BLaER1 treated with 17β-estradiol and CSF1 and Interleukin-3, amounts not matched to agents 10 nM and 100 nM (cell line): ENCODE measurements at regions not wholly inside any gene's neighbourhood (a gene's known extent, or its start where the extent isn't known, plus 50 kb on each side); places are given as distances from the start of the nearest gene placed in this dataset.

Experiments used
- H3K27ac ChIP-seq, 11 experiments: shearing (Covaris generic); formaldehyde crosslinking; 2 replicates each; pipeline ENCODE4 v1.8.1; 2022
- H3K27me3 ChIP-seq, 11 experiments: shearing (Covaris generic); formaldehyde crosslinking; 2 replicates each; pipeline ENCODE4 v1.8.1; 2022
- H3K36me3 ChIP-seq, 11 experiments: shearing (Covaris generic); formaldehyde crosslinking; 2 replicates each; pipeline ENCODE4 v1.8.1; 2022
- H3K4me1 ChIP-seq, 10 experiments: shearing (Covaris generic); formaldehyde crosslinking; 2 replicates each; pipeline ENCODE4 v1.8.1; 2022
- H3K4me2 ChIP-seq, 11 experiments: shearing (Covaris generic); formaldehyde crosslinking; 2 replicates each; pipeline ENCODE4 v1.8.1; 2022
- H3K4me3 ChIP-seq, 10 experiments: shearing (Covaris generic); formaldehyde crosslinking; 2 replicates each; pipeline ENCODE4 v1.8.1; 2022
- H3K9ac ChIP-seq, 11 experiments: shearing (Covaris generic); formaldehyde crosslinking; 2 replicates each; pipeline ENCODE4 v1.8.1; 2022
- H3K9me3 ChIP-seq, 11 experiments: shearing (Covaris generic); formaldehyde crosslinking; replicated peaks in 1 of 11; 2 replicates each; pipeline ENCODE4 v1.8.1; 2022
- H4K20me1 ChIP-seq, 11 experiments: shearing (Covaris generic); formaldehyde crosslinking; 2 replicates each; pipeline ENCODE4 v1.8.1; 2022
- Cebpa-rat ChIP-seq, 11 experiments: shearing (Covaris generic); IDR thresholded peaks; 2 replicates each; pipeline ENCODE4 v1.8.1; 2022

DNA sequence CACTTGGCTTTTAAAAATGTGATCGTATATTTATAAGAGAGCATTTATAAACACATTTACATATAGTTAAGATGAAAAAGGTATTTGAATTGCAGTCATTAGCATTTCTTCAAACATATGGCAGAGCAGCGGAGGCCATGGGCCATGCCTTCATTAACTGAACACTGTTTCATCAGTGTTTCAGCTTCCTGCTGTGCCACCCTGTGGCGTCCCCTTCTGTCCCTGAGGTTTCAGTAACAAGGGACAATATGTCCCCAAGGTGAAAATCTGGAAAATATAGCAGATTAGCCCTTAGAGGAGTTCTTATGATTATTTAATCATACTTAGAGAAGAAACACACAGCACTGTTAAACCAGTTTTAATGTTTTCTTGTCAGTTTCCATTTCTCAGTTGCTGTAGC is 577.8 kb downstream of the ETV1 start:
- H3K27ac ChIP-seq = no peak overlapping the region
- no peak for TF ChIP-seq Cebpa-rat (IDR thresholded peaks at IDR 0.05)
- no peak overlapping the region for H3K4me2 ChIP-seq
- H4K20me1 ChIP-seq = no peaks in the 10 kb centered on the region
- no peak overlapping the region for H3K4me3 ChIP-seq
- no peak overlapping the region for H3K9ac ChIP-seq
- H3K27me3 ChIP-seq = no peaks in the 10 kb centered on the region
- H3K36me3 ChIP-seq = no peaks in the 10 kb centered on the region
- H3K4me1 ChIP-seq = peaks cover 0 to 5% (median 0%) of the 10 kb centered on the region in 10 experiments; a peak in 3 of 20 replicates
- no peaks in the 10 kb centered on the region for H3K9me3 ChIP-seq

DNA sequence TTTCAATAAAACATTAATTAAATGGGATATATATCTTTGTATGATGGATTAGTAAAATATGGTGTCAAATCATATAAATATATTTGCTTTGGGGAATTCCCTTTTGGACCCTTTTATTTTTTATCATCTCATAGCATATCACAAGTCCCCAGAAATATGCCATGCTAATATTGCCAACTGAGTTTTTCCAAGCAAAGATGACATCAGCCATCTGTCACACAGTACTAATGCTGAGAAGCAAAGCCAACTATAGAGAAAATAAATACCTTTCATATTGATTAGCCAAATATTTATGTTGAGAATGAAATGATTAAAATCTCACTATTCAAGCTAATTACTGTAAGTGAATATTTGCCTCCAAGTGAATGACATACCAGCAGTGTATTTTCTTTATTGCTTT is 575.3 kb downstream of the ETV1 start:
- Histone ChIP-seq H3K4me1 (peaks cover 0 to 5% (median 0%) of the 10 kb centered on the region in 10 experiments; a peak in 3 of 20 replicates), H3K9ac (no peak overlapping the region), H3K27me3 (no peaks in the 10 kb centered on the region), H3K4me3 (no peak overlapping the region), H3K4me2 (no peak overlapping the region), H3K9me3 (peaks cover 0 to 12% (median 0%) of the 10 kb centered on the region in 11 experiments; a peak in 7 of 22 replicates), H3K36me3 (no peaks in the 10 kb centered on the region), H3K27ac (no peak overlapping the region), H4K20me1 (no peaks in the 10 kb centered on the region)
- no peak for TF ChIP-seq Cebpa-rat (IDR thresholded peaks at IDR 0.05)

DNA sequence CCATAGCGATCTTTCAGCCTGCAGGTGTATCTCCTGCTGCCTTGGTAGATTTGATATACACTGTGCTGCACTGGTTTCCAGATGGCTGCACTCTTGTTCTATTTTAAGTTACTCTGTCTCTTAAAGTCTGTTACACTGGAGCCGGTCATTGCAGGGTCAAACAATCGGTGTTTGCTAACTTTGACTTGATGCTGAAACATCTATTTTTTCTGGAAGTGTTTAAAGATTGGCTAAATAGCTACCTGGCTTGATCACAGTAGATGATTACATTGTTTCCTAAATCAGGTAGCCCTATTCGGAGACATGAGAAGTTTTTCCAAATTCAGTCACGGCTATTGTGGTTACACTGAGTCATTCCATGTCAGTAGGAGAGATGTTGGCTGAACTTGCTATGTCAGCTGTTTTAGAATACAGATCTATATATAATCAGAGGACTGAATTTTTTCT is 574.8 kb downstream of the ETV1 start:
- H4K20me1 ChIP-seq = no peaks in the 10 kb centered on the region
- 0 out of 22 replicates have a peak overlapping the region, but pooled peaks of 2 of the 11 experiments have one; percentile 7 to 13 for H3K4me2 ChIP-seq
- no peak overlapping the region for H3K4me3 ChIP-seq
- H3K36me3 ChIP-seq = no peaks in the 10 kb centered on the region
- no peak overlapping the region for H3K9ac ChIP-seq
- peaks cover 0 to 15% (median 3%) of the 10 kb centered on the region in 11 experiments; a peak in 9 of 22 replicates for H3K9me3 ChIP-seq
- no peaks in the 10 kb centered on the region for H3K27me3 ChIP-seq
- peaks cover 0 to 5% (median 0%) of the 10 kb centered on the region in 10 experiments; a peak in 3 of 20 replicates for H3K4me1 ChIP-seq
- no peak overlapping the region for H3K27ac ChIP-seq
- no peak for TF ChIP-seq Cebpa-rat (IDR thresholded peaks at IDR 0.05)

DNA sequence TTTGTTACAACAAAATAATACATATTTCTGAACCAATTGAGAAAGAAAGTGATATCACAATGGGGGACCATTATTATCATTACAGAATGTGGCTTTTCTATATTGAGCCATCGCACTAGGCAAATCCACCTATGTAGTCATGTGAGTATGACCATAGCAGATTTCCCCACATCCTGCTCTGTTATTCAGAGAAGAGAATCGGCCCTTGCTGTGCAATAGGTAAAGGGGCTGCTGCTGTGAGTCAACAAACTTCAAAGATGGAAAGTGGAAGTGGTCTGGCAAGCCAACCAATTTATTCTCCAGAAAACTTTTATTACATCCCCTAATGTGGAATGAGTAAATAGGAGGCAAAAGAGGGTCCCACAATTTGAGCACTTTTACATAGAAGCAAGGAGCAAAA is 573.4 kb downstream of the ETV1 start:
- no peak for TF ChIP-seq Cebpa-rat (IDR thresholded peaks at IDR 0.05)
- Histone ChIP-seq H3K36me3 (no peaks in the 10 kb centered on the region), H3K4me1 (peaks cover 0 to 5% (median 0%) of the 10 kb centered on the region in 10 experiments; a peak in 3 of 20 replicates), H3K9me3 (peaks cover 0 to 17% (median 5%) of the 10 kb centered on the region in 11 experiments; a peak in 9 of 22 replicates), H4K20me1 (no peaks in the 10 kb centered on the region), H3K4me3 (no peak overlapping the region), H3K27ac (no peak overlapping the region), H3K9ac (no peak overlapping the region), H3K27me3 (no peaks in the 10 kb centered on the region), H3K4me2 (no peak overlapping the region)

GRCh38 chr7:13416544-13416943 is 572.9 kb downstream of the ETV1 start:
- Histone ChIP-seq H3K9ac (no peak overlapping the region), H4K20me1 (no peaks in the 10 kb centered on the region), H3K27me3 (no peaks in the 10 kb centered on the region), H3K4me1 (peaks cover 0 to 5% (median 0%) of the 10 kb centered on the region in 10 experiments; a peak in 3 of 20 replicates), H3K4me3 (no peak overlapping the region), H3K36me3 (no peaks in the 10 kb centered on the region), H3K27ac (no peak overlapping the region), H3K9me3 (peaks cover 0 to 17% (median 5%) of the 10 kb centered on the region in 11 experiments; a peak in 9 of 22 replicates), H3K4me2 (no peak overlapping the region)
- TF ChIP-seq Cebpa-rat (IDR thresholded peaks at IDR 0.05) = no peak

DNA sequence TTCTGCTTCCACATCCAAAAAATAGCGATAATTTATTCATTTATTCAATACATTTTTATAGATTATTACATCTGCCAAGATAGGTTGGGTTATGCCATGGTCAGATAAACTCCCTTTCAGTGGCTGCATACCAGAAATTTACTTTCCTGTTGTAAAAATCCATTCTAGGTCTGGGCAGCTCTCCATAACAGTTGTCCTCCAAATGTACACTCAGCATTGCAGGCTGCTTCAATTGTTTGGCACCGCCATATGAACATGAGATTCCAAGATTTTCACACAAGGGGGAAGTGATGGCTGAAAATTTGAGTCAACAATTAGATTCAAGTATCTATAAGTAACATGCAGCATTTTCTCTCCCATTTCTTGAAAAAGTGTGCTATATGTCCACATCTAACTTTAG is 568.7 kb downstream of the ETV1 start:
- Histone ChIP-seq H3K4me3 (no peak overlapping the region), H3K27me3 (no peaks in the 10 kb centered on the region), H4K20me1 (no peaks in the 10 kb centered on the region), H3K36me3 (no peaks in the 10 kb centered on the region), H3K27ac (no peak overlapping the region), H3K9me3 (peaks cover 0 to 17% (median 5%) of the 10 kb centered on the region in 11 experiments; a peak in 9 of 22 replicates), H3K4me1 (no peaks in the 10 kb centered on the region), H3K9ac (no peak overlapping the region), H3K4me2 (no peak overlapping the region)
- TF ChIP-seq Cebpa-rat (IDR thresholded peaks at IDR 0.05) = no peak

DNA sequence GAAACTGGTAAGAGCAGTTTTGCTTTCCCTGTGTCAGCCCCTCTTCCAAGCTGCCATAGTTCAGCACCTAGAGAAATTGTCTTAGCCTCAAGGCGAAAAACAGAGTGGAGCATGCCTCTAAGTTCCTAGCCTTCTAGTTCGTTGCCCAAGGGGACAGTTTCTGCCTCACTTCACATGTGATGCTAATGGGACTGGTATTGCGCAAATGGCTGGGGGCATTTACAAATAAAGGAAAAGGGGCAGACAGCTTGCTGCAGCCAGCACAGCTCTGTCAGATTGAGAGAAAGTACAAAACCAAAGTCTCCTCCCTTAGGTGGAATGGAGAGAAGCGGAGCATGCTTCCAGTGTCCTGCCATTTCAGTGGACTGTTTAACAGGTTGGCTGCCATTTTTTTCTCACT is 567.7 kb downstream of the ETV1 start:
- Histone ChIP-seq H3K27ac (no peak overlapping the region), H3K36me3 (no peaks in the 10 kb centered on the region), H3K27me3 (no peaks in the 10 kb centered on the region), H4K20me1 (no peaks in the 10 kb centered on the region), H3K4me3 (no peak overlapping the region), H3K9me3 (peaks cover 0 to 17% (median 5%) of the 10 kb centered on the region in 11 experiments; a peak in 9 of 22 replicates), H3K4me2 (no peak overlapping the region), H3K9ac (no peak overlapping the region), H3K4me1 (no peaks in the 10 kb centered on the region)
- peak in 1 of 11 experiments; percentile 59; a peak in 2 of 22 replicates for TF ChIP-seq Cebpa-rat (IDR thresholded peaks at IDR 0.05)

GRCh38 chr7:13433946-13434345 is 555.5 kb downstream of the ETV1 start:
- Histone ChIP-seq H4K20me1 (no peaks in the 10 kb centered on the region), H3K36me3 (no peaks in the 10 kb centered on the region), H3K27me3 (no peaks in the 10 kb centered on the region), H3K27ac (no peak overlapping the region), H3K4me2 (no peak overlapping the region), H3K4me3 (no peak overlapping the region), H3K4me1 (no peaks in the 10 kb centered on the region), H3K9me3 (no peaks in the 10 kb centered on the region), H3K9ac (no peak overlapping the region)
- no peak for TF ChIP-seq Cebpa-rat (IDR thresholded peaks at IDR 0.05)

DNA sequence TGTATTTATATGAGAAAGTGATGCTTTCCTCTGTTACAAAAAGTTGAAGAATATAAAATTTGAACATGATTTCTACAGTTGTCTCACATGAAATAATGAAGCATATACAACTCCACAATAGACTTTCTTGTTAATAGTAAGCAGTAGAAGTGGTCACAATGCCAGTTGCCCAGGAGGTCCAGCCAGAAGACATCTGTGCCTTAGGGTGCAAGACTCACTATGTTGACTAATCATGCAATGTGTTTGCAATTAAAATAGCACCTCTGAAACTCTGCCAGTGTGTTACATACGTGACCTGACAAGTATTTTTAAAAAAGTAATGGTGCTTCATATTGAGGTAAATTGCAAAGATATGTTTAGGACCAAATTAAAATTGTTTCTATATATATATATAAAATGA is 547.2 kb downstream of the ETV1 start:
- Histone ChIP-seq H3K36me3 (no peaks in the 10 kb centered on the region), H3K27me3 (no peaks in the 10 kb centered on the region)
- no peak for TF ChIP-seq Cebpa-rat (IDR thresholded peaks at IDR 0.05)

GRCh38 chr7:13447637-13448036 is 541.8 kb downstream of the ETV1 start:
- Histone ChIP-seq H3K4me1 (no peaks in the 10 kb centered on the region), H3K9me3 (peaks cover 0 to 8% (median 5%) of the 10 kb centered on the region in 11 experiments; a peak in 6 of 22 replicates), H3K27me3 (no peaks in the 10 kb centered on the region), H3K4me3 (no peak overlapping the region), H3K27ac (peak overlapping the region in 2 of 11 experiments; percentile 17 to 30; a peak in 2 of 22 replicates), H3K36me3 (no peaks in the 10 kb centered on the region), H3K4me2 (no peak overlapping the region), H3K9ac (no peak overlapping the region), H4K20me1 (no peaks in the 10 kb centered on the region)
- no peak for TF ChIP-seq Cebpa-rat (IDR thresholded peaks at IDR 0.05)

More for the DNA sequence above, 547.2 kb downstream of the ETV1 start:
- Histone ChIP-seq H4K20me1 (no peaks in the 10 kb centered on the region), H3K9ac (no peak overlapping the region), H3K27ac (no peak overlapping the region), H3K4me3 (no peak overlapping the region), H3K9me3 (no peaks in the 10 kb centered on the region), H3K4me2 (no peak overlapping the region), H3K4me1 (no peaks in the 10 kb centered on the region)
